Cardiac fibroblast (primary cell): ENCODE measurements at regions not wholly inside any gene's neighbourhood (a gene's known extent, or its start where the extent isn't known, plus 50 kb on each side); places are given as distances from the start of the nearest gene placed in this dataset.
"Not testable (repeated sequence)": the region's sequence is repeated elsewhere in the genome, so short reads cannot be mapped to it uniquely, and the experiment has no call there.

ENCODE experiments used
- DNase-seq, 2 donors: peaks; one replicate each; pipeline versions ENCODE4 v3.0.0 to v3.0.0-alpha.2; 2010; ENCODE audit warnings: low read depth in 2 of 2
- H3K4me3 ChIP-seq, 2 donors: replicated peaks in 1 of 2; 1 replicate in 1 of 2; 2 replicates in 1 of 2; pipeline ENCODE4 v1.5.1; 2011; ENCODE audit warnings: low read depth in 2 of 2, low read length in 2 of 2, mild to moderate bottlenecking in 2 of 2, moderate library complexity in 1 of 2
- TF ChIP-seq, protein P1 (sequence below): IDR thresholded peaks from one replicate; pipeline ENCODE4 v1.5.1; 2011; ENCODE audit warnings: low read depth, mild to moderate bottlenecking, low read length, inconsistent platforms

DNA sequence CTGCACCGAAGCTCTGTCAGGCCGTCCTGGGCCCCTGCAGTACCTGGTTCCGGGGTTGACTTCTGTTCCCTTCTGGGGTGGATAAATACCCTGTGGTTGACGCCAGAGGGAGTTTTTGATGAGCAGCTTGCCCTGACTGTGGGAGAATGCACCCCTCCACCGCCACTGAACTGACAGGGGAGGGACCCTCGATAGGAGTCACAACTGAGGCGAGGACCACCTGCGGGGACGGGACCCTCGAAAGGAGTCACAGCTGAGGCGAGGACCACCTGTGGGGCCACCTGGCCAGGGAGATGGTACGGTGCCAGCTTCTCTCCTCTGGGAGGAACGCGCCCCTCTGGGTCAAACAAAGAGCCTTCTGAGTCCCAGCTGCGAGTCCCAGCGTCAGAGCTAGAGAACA is 100.1 kb upstream of the FRMD1 start:
- TF ChIP-seq, protein P1, sequence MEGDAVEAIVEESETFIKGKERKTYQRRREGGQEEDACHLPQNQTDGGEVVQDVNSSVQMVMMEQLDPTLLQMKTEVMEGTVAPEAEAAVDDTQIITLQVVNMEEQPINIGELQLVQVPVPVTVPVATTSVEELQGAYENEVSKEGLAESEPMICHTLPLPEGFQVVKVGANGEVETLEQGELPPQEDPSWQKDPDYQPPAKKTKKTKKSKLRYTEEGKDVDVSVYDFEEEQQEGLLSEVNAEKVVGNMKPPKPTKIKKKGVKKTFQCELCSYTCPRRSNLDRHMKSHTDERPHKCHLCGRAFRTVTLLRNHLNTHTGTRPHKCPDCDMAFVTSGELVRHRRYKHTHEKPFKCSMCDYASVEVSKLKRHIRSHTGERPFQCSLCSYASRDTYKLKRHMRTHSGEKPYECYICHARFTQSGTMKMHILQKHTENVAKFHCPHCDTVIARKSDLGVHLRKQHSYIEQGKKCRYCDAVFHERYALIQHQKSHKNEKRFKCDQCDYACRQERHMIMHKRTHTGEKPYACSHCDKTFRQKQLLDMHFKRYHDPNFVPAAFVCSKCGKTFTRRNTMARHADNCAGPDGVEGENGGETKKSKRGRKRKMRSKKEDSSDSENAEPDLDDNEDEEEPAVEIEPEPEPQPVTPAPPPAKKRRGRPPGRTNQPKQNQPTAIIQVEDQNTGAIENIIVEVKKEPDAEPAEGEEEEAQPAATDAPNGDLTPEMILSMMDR: no peak
- H3K4me3 ChIP-seq: no peak overlapping the region
- no peak for DNase-seq

- H3K4me3 ChIP-seq: no peak overlapping the region
- DNase-seq: no peak
- TF ChIP-seq, protein P1: no peak
These were observed 98.3 kb upstream of the FRMD1 start for GRCh38 chr6:168177103-168177891.

- DNase-seq: no peak
- TF ChIP-seq, protein P1: no peak
- no peak overlapping the region for H3K4me3 ChIP-seq
These were observed 92.8 kb upstream of the FRMD1 start for GRCh38 chr6:168171673-168172353.

DNA sequence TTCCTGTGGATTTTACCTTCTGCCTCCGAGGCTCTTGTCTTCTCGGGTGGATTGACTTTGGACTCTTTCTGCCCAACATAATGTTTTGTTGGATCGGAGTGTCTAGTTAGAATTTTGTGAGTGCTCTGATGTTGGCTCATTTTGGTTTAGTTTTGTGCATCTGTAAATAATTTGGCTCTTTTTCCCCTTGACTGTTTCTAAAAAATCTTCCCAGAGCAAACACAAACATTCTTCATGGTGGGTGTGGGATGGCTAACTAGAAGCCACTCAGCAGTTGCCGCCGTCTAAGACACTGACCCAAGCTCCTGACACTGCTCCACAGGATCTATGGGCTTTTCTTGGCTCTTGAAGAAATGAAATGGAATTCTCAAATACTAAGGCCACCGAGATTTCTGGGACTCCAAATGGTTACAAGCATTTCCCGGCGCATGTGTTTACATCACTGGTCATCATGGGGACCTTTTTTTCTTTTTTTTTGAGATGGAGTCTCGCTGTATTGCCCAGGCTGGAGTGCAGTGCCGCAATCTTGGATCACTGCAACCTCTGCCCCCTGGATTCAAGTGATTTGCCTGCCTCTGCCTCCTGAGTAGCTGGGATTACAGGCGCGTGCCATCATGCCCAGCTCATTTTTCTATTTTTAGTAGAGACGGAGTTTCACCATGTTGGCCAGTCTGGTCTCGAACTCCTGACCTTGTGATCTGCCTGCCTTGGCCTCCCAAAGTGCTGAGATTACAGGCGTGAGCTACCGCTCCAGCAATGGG is 92.0 kb upstream of the FRMD1 start:
- no peak overlapping the region for H3K4me3 ChIP-seq
- TF ChIP-seq, protein P1: no peak
- no peak for DNase-seq

- no peak for DNase-seq
- H3K4me3 ChIP-seq: no peak overlapping the region
- TF ChIP-seq, protein P1: no peak
These were observed 90.6 kb upstream of the FRMD1 start for GRCh38 chr6:168169624-168170023.

- DNase-seq, H3K4me3 ChIP-seq: not testable (repeated sequence)
These were observed 89.9 kb upstream of the FRMD1 start for GRCh38 chr6:168168936-168169335.

DNA sequence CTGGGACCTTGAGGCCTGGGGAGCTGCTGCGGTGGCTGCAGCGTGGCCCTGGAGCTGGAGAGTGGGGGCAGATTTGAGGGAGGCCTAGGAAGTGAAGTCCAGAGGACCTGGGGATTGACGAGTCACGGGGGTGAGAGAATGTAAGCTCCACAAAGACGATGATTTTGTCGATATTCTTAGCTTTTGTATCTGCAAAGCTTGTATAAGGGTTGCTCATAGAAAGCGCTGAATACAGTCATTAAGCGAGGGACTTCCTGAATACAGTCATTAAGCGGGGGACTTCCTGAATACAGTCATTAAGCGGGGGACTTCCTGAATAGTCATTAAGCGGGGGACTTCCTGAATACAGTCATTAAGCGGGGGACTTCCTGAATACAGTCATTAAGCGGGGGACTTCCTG is 89.3 kb upstream of the FRMD1 start:
- not testable (repeated sequence) for DNase-seq

More for the DNA sequence above, 89.3 kb upstream of the FRMD1 start:
- not testable (repeated sequence) for H3K4me3 ChIP-seq
